Stimulated activated CD8-positive, alpha-beta memory T cell treated with anti-CD3 and anti-CD28 coated beads, Interleukin-7, amount 100 ng/mL, for 48 hours (primary cell): ENCODE measurements at regions not wholly inside any gene's neighbourhood (a gene's known extent, or its start where the extent isn't known, plus 50 kb on each side); places are given as distances from the start of the nearest gene placed in this dataset.

Experiments
- DNase-seq, 2 donors: peaks; one replicate each; pipeline ENCODE4 v3.0.0-alpha.2; 2020; ENCODE audit warnings: low read depth in 1 of 2; ENCODE audit errors: extremely low read depth in 1 of 2

DNA sequence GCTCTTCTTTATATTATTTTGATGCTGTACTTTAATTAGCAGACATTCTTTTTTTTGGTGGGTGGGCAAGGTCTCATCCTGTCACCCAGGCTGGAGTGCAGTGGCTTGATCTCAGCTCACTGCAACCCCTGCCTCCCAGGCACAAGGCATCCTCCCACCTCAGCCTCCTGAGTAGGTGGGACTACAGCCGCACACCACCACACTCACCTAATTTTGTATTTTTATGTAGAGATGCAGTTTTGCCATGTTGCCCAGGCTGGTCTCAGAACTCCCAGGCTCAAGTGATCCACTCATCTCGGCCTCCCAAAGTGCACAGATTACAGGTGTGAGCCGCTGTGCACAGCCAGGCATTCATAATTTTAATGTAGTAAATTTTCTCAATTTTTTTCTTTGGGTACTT, 608.1 kb downstream of the ZNF385D start:
- DNase-seq = no peak

DNA sequence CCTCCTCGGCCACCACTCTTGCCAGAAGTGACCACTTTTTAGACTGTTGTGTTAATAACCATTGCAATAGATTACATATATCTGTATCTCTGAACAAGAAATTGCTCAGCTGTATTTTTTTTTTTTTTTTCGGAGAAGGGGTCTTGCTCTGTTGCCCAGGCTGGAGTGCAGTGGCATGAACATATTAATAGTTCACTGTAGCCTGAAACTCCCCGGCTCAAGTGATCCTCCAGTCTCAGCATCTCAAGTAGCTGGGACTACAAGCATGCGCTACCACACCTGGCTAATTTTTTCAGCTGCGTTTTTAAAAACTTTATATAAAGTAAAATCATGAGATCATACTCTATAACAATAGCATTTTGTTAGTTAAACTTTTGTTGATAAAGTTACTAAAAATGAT, 609.0 kb downstream of the ZNF385D start:
- no peak for DNase-seq

DNA sequence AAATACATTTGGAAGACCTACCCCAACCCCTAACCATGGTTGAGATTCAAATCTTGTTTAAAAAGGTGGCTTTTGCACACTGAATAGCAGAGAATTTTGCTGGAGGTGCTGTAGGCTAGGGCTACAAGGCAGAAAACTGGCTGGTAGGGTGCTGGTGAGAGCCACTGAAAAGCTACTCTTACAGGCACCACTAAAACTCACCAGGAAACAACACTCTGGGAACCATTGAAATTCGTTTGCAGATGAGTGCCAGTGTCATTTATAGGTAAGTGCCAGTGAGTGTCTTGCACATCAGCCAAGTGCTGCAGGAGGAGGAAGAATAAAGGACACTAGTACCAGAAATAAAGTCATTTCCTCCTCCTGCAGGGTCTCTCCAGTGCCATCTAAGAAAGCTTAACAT, 610.2 kb downstream of the ZNF385D start:
- no peak for DNase-seq

DNA sequence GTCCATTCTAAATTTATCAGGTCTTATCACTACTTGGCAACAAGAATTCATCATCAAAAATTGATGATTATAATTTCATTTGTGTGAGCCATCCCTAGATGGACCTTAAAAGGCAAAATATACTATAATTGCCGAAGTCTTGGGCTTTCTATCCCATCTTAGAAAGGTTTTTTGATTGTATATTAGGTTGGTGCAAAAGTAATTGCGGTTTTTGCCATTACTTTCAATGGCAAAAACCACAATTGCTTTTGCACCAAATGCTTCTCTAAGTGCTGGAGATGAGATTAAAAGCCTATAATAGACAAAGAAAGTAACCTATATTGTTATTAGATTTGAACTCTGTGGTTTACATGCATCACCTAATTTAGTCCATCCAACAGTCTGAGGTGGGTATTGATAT, 612.9 kb downstream of the ZNF385D start:
- DNase-seq = no peak

DNA sequence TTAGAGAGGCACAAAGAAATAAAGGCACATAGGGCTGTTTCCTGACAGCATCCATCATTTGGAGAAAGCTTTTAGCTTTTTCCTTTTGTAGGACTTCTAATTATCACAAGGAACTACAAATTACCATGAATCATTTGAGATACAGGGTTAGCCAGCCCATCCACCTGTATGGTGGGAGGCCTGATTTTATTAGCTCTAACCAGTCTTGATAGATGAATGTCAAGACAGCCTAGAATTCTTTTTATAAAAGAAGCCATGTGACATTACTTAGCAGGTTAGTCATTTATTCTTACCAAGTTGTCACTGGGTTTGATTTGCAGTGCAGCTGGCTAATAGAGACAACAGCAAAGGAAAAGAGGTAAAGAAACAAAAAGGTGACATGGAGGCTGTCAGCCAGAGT, 618.1 kb downstream of the ZNF385D start:
- no peak for DNase-seq

DNA sequence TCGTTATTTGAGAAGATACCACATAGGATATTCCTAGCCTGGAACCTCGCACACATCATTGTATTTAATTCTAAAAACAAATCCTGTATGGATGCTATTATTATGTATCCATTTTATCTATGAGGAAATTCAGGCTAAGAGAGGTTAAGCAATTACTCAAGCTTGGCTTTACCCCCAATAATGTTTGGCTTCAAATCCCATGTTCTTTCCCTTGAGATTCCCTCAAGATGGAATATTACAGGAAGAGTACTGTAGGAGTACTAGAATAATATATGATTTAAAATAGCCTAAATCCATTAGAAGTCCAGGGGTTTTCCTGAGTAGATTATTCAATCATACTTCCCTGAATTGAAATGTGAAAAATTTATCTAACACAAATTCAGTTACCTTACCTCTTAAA, 630.2 kb downstream of the ZNF385D start:
- no peak for DNase-seq

DNA sequence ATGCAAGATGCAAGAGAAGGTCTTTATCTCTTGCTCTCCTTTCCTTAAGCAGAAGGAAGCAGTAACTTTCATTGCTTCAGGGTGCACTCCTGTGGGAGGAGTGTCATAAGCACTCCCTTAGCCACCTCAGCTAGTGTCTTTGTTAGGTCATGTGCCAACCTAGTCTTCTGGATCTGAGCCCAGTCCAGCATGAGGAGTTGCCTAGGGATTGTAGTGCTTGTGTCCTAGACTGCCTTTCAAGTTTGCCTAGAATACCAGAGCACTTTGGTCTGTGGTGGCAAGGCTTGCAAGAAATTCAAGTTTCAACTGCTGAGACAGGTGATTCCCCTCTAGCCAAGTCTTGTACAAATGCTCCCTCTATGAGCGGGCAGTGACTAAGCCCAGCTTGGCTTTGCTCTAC, 633.6 kb downstream of the ZNF385D start:
- no peak for DNase-seq

DNA sequence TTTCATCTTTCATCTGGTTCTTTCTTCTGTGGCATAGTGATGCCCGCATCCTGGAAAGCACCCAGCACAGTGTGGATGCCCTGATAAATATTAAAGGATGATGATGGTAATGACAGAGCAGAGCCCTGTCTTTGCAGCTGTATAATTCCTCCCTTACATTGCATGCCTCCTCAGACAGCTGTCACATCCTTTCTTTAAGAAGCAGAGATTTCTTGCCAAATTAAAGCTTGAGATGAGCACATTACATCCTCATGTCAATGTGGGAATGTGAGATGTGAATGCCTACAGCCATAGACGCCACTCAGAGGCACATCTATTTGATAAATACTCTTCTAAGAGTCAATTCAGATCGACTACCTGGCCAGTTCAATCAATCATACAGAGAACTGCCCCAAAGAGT, 642.0 kb downstream of the ZNF385D start:
- no peak for DNase-seq

DNA sequence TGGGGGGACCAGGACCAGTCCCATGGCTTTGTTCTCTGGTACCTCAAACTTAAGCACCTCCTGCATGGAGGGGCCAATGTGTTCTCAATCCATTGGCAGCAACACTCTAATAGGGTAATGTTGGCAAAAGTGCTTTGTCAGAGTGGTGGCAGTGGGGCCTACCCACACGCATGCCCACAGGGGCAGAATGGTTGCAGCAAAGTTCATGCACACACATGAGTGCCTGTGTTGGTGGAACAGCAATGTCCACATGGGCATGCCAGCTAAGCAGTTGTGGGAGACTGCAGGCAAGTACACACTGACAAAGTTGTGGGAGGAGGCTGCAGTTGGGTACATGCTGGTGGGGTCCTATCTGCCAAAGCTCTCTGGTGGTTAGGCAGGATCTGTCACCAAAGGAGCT, 645.2 kb downstream of the ZNF385D start:
- no peak for DNase-seq

DNA sequence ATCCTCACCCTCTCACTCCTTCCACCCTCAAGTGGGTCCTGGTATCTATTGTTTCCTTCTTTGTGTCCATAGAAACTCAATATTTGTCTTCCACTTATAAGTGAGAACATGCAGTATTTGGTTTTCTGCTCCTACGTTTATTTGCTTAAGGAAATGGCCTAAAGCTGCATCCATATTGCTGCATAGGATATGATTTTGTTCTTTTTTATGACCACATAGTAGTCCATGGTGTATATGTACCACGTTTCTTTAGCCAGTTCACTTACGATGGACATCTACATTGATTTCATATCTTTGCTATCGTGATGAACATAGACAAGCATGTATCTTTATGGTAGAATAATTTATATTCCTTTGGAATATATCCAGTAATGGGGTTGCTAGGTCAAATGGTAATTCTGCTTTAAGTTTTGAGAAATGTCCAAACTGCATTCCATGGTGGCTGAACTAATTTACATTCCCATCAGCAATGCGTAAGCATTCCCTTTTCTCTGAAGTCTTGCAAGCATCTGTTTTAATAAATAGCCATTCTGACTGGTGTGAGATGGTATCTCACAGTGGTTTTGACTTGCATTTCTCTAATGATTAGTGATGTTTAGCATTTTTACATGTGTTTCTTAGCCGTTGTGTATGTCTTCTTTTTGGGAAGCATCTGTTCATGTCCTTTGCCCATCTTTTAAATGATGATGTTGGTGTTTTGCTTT, 650.2 kb downstream of the ZNF385D start:
- no peak for DNase-seq

DNA sequence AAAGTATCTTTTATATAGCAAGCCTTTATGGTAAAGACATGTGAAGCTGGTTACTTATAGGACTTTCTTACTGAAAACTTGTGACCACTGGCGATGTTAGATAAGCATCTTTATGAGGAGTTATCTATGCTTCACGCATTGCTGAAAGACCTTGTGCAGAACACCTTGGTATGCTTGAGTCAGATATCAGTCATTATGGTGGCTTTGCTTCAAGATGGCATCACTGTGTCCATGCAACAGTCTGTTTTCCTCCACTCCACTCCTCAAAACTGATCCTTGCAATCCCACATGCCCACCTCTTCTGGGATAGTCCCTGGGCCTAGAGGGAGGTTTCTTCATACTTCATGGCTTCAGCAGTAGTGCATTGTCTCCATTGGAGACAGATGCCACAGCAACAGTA, 656.3 kb downstream of the ZNF385D start:
- DNase-seq = no peak

DNA sequence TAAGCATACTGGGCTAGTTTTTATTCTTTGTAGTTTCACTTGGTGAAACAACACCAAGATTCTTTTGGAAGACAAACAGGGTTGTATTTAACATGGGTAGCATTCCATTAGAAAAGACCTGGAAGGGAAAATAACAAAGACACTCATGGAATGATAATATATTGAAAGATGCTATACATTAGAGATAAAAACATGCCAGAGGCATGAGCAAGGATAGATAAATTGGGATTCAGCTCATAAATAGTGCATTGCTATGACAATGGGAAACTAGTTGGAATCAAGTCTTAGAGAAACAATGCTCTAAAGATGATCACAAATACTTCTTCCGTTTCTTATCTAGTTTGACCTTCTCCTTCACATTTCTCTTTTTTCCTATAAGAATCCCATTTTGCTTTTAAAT, 677.4 kb downstream of the ZNF385D start:
- no peak for DNase-seq

DNA sequence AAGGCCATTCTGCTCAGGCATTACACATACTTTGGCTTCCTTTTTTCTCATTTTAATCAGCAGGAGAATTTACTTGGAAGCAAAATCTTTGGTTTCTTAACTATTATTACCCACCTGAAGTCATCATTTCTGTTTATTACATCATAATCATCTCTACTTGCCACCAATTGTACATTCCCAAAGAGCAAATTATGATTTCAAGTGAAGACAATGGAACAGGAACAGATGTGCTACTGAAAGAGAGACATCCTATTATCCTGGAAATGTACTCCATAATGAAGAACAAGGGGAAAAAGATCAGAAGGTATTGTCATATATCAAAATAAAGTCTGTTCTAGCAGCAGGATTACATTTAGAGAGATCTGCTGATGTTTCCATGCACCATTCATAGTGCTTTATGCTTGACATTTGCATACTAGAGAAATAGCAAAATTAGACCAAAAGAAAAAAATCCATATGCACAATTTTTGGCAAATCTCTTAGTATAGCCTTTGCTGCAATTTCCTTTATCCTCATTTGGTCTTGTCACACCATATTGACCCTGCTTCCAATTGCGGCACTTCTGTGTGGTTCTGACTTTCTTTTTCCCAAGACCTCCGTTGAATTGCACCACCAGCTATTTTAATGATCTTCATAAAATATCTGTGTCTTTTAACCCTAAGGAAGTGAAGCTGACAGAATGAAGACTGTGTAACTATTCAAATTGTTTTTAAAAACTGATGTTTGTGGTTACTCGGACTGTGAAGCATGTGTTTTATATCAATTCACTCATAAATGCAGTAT, 683.8 kb downstream of the ZNF385D start:
- no peak for DNase-seq

DNA sequence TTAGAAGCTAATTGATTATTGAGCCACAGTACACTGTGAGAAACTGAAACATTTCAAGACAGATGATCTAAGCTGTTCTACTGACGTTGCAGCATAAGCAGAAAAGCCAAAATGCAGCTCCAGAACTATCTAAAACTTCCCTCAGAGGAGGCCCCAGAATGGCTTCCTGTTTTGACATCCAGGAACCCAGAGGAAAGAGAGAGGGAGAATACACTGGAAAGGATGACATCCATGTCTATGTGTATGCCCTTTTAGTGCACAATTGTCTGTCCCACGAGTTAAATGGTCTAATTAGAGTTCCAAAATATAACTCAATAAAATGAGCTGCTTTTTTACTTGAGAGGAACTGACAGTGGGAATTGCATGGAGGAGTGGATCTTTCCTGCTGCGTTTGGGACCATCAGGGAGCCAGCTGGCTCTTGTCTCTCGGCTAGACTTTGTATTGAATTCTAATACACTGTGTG, 688.1 kb downstream of the ZNF385D start:
- no peak for DNase-seq

DNA sequence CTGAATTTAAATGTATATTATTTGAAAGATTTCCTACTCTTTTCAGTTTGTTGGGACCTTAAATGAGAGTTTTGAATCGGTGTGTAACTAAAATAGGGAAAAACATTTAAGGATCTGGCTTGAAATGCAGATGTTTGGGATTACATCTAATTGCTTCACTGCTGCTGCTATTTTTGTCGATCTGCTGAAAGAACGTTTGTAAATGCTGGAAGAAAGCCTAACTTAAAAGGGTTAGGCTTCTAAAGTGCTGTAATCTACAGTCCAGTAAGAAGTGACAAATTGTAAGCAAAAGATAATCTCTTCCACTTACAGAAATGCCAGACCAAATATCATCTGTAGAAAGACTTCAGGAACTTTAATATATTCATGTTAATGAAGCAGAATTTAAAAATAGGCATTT, 691.6 kb downstream of the ZNF385D start:
- no peak for DNase-seq

DNA sequence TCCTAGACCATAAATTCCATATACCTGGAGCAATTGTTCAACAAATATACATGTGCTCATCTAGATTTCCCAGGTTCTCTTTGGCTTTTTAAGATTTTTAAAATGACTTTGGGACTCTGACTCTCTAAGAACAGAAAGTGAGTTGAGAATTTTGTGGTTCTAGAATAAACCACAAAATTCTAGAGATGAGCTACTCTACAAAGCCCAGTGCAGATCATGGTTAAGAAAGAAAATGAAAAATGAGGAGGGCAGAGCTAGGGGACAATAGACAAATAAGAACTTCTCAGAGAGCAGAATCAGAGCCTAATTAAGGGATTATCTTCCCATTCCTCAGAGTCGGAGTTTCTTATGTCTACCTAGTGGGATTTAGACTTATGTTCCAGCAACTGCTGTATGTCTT, 694.7 kb downstream of the ZNF385D start:
- no peak for DNase-seq

DNA sequence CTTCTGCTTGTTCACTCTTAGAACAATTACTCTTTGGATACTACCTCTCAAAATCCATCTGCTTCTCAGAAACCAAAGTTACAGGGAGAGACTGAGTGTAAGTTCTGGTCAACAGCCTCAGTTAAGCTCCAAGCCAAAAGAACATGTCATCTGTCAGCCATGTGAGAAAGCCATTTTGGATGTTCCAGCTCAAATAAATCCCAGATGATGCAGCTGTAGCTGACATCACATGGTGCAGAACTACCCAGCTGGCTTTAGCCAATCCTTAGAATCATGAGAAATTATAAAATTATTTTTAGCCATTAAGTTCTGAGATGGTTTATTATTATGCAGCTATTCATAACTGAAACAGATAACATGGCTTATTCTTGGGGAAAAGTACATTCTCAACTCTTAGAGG, 696.0 kb downstream of the ZNF385D start:
- DNase-seq = no peak

DNA sequence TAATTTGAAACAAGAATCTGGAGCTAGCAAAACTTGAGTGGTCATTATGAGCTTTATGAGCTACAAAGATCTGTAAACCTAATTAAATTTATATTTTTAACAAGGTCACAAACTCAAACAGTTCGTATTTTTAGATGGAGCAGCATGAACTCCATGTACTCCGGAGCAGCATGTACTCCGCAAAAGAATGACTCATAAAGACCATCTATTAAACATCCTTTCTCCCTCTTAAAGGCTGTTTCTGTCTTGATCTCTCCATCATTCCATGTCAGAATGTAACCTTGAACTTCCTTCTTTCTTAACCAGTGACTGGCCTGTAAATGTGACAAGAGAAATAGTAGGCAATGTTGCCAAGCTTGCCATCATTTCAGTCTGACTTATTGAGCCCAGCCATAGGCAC, 696.9 kb downstream of the ZNF385D start:
- DNase-seq = no peak

DNA sequence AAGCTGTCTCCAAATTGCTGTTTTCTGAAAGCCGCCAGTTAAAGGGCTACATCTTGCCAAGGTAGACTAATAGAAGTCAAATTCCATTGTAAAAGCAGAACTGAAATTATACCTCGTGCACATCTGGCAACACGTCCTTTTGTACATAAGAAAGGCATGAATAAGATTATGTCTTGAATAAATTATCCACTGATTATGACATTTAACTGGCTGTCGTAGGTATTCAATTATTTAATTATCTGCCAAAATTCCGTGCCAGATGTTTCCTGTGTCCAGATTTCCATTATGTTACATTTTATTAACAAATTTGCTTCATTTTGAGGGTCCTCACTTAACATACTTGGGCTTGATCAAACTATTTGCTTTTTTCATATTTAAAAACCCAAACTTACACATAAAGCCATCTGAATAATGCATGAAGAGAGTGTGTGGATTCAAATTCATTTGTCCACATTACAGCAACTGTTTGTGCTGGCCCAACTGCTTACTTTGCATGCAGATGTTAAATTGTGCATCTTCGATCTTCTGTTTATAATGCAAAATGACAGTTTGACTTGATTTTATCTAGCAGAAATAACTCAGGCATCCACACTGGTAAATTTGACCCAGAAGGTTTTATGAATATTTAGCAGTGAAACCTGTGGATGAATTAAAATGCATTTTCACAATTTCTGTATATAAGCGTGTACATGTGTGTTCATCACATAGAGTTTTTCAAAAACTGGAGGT, 701.5 kb downstream of the ZNF385D start:
- no peak for DNase-seq

DNA sequence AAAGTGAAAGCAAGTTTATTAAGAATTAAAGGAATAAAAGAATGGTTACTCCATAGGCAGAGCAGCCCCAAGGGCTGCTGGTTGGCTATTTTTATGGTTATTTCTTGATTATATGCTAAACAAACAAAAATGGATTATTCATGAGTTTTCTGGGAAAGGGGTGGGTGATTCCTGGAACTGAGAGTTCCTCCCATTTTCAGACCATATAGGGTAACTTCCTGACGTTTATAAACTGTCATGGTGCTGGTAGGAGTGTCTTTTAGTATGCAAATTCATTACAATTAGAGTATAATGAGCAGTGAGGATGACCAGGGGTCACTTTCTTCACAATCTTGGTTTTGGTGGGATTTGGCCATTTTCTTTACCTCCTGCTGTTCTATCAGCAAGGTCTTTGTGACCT, 707.9 kb downstream of the ZNF385D start:
- DNase-seq = no peak

DNA sequence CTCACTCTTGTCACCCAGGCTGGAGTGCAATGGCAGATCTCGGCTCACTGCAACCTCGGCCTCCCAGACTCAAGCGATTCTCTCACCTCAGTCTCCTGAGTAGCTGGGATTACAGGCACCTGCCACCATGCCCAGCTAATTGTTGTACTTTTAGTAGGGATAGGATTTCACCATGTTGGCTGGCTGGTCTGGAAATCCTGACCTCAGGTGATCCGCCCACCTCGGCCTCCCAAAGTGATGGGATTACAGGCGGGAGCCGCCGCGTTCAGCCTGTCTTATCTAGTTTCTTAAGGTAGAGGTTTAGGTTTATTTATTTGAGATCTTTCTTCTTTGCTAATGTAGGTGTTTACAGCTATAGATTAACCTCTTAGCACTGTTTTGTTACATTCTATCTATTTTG, 708.8 kb downstream of the ZNF385D start:
- no peak for DNase-seq

DNA sequence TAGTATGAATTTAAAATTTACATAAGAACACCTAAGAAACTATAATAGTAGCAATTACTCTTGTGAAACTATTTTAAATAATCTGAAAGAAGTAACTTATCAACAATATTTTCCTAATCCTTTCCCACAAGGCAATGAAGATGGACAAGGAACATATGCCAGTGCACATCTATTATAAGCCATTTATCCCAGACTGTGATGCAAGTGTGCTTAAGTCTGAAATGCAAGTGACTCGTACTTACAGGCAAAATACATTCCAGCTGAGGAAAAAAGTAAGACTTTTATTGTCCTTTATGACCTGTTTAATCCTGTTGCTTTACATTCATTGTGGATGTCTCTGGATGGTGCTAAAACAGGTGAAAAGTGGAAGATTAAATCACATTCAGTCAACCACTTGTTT, 709.4 kb downstream of the ZNF385D start:
- DNase-seq = no peak
